Right atrium auricular region (tissue), 2 donors: ENCODE measurements at regions not wholly inside any gene's neighbourhood (a gene's known extent, or its start where the extent isn't known, plus 50 kb on each side); places are given as distances from the start of the nearest gene placed in this dataset.
"Not testable (repeated sequence)": the region's sequence is repeated elsewhere in the genome, so short reads cannot be mapped to it uniquely, and the experiment has no call there.

Experiments used
- DNase-seq: peaks from one replicate; pipeline ENCODE4 v3.0.0-alpha.2; 2019; ENCODE audit warnings: low spot score
- H3K27ac ChIP-seq, 2 donors: fragments of 200-600 bp; sonication (generic); 1 replicate in 1 of 2; 2 replicates in 1 of 2; pipeline ENCODE4 v1.5.1; 2016 to 2019
- H3K27me3 ChIP-seq, 2 donors: fragments of 200-600 bp; sonication (generic); one replicate each; pipeline versions ENCODE4 v1.5.1 to v1.6.0; 2017 to 2019
- H3K36me3 ChIP-seq: fragments of 200-600 bp; sonication (generic); one replicate; pipeline ENCODE4 v1.5.1; 2016
- H3K4me1 ChIP-seq, 2 donors: fragments of 200-600 bp; sonication (generic); one replicate each; pipeline versions ENCODE4 v1.5.1 to v1.6.0; 2017 to 2019
- H3K4me3 ChIP-seq, 2 donors: fragments of 200-600 bp; sonication (generic); 1 replicate in 1 of 2; 2 replicates in 1 of 2; pipeline ENCODE4 v1.5.1; 2017 to 2019; ENCODE audit warnings: mild to moderate bottlenecking in 1 of 2, moderate library complexity in 1 of 2
- H3K9me3 ChIP-seq, 2 donors: fragments of 200-600 bp; sonication (generic); one replicate each; pipeline ENCODE4 v1.5.1; 2019
- TF ChIP-seq, protein P1 (sequence below), 2 donors: fragments of 200-600 bp; sonication (generic); IDR thresholded peaks; one replicate each; pipeline ENCODE4 v1.5.1; 2019; ENCODE audit warnings: antibody characterized with exemption in 2 of 2

- no peaks in the 10 kb centered on the region for H3K36me3 ChIP-seq
- H3K4me3 ChIP-seq, result no peak overlapping the region
- DNase-seq, result no peak
- no peak overlapping the region for H3K27ac ChIP-seq
- no peaks in the 10 kb centered on the region for H3K4me1 ChIP-seq
- TF ChIP-seq, protein P1, sequence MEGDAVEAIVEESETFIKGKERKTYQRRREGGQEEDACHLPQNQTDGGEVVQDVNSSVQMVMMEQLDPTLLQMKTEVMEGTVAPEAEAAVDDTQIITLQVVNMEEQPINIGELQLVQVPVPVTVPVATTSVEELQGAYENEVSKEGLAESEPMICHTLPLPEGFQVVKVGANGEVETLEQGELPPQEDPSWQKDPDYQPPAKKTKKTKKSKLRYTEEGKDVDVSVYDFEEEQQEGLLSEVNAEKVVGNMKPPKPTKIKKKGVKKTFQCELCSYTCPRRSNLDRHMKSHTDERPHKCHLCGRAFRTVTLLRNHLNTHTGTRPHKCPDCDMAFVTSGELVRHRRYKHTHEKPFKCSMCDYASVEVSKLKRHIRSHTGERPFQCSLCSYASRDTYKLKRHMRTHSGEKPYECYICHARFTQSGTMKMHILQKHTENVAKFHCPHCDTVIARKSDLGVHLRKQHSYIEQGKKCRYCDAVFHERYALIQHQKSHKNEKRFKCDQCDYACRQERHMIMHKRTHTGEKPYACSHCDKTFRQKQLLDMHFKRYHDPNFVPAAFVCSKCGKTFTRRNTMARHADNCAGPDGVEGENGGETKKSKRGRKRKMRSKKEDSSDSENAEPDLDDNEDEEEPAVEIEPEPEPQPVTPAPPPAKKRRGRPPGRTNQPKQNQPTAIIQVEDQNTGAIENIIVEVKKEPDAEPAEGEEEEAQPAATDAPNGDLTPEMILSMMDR (IDR thresholded peaks at IDR 0.05), result no peak
- peaks cover 0 to 23% of the 10 kb centered on the region in 2 donors for H3K9me3 ChIP-seq
- H3K27me3 ChIP-seq, result no peaks in the 10 kb centered on the region
These were observed 466.1 kb upstream of the GRID2 start for GRCh38 chr4:91837608-91838029.

- peaks cover 0 to 16% of the 10 kb centered on the region in 2 donors for H3K9me3 ChIP-seq
- no peaks in the 10 kb centered on the region for H3K36me3 ChIP-seq
- no peak overlapping the region for H3K27ac ChIP-seq
- H3K4me3 ChIP-seq, result no peak overlapping the region
- no peaks in the 10 kb centered on the region for H3K27me3 ChIP-seq
- TF ChIP-seq, protein P1 (IDR thresholded peaks at IDR 0.05), result no peak
- no peaks in the 10 kb centered on the region for H3K4me1 ChIP-seq
- DNase-seq, result no peak
These were observed 465.4 kb upstream of the GRID2 start for GRCh38 chr4:91838181-91838861.

GRCh38 chr4:91840359-91840758 lies 463.4 kb upstream of the GRID2 start:
- DNase-seq, result no peak
- H3K36me3 ChIP-seq, result no peaks in the 10 kb centered on the region
- TF ChIP-seq, protein P1 (IDR thresholded peaks at IDR 0.05), result no peak

GRCh38 chr4:91846233-91846632 lies 457.5 kb upstream of the GRID2 start:
- no peak overlapping the region for H3K27ac ChIP-seq
- H3K4me3 ChIP-seq, result no peak overlapping the region
- no peaks in the 10 kb centered on the region for H3K4me1 ChIP-seq
- no peaks in the 10 kb centered on the region for H3K9me3 ChIP-seq
- no peak for DNase-seq
- no peaks in the 10 kb centered on the region for H3K36me3 ChIP-seq
- TF ChIP-seq, protein P1 (IDR thresholded peaks at IDR 0.05), result no peak
- no peaks in the 10 kb centered on the region for H3K27me3 ChIP-seq

More at GRCh38 chr4:91840359-91840758, 463.4 kb upstream of the GRID2 start:
- no peaks in the 10 kb centered on the region for H3K27me3 ChIP-seq
- H3K9me3 ChIP-seq, result no peaks in the 10 kb centered on the region
- H3K4me1 ChIP-seq, result no peaks in the 10 kb centered on the region
- no peak overlapping the region for H3K27ac ChIP-seq
- no peak overlapping the region for H3K4me3 ChIP-seq

DNA sequence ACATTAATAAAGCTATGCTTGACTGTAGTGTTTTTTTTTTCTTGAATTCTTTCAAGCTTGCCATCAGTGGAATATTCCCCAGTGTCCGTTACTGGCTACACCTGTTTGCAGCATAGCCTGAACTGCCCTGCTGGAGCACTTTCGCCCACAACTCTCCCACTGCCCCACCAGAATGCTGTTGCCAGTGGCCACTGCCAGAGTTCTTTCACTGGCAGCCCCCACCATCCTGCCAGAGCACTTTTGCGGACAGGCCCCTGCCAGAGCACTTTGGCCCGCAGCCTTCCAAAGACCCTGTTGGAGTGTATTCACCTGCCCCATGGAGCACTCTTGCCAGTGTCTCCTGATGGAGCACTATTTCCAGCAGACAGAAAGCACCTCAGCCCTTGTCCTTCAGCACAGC lies 452.3 kb upstream of the GRID2 start:
- Histone ChIP-seq H3K9me3 (no peaks in the 10 kb centered on the region), H3K27me3 (no peaks in the 10 kb centered on the region), H3K4me3 (no peak overlapping the region), H3K4me1 (no peaks in the 10 kb centered on the region), H3K27ac (no peak overlapping the region), H3K36me3 (no peaks in the 10 kb centered on the region)
- TF ChIP-seq, protein P1 (IDR thresholded peaks at IDR 0.05), result no peak
- no peak for DNase-seq

- no peaks in the 10 kb centered on the region for H3K36me3 ChIP-seq
- no peaks in the 10 kb centered on the region for H3K4me1 ChIP-seq
- DNase-seq, result no peak
- H3K27me3 ChIP-seq, result no peaks in the 10 kb centered on the region
- no peak overlapping the region for H3K27ac ChIP-seq
- H3K9me3 ChIP-seq, result no peaks in the 10 kb centered on the region
- TF ChIP-seq, protein P1 (IDR thresholded peaks at IDR 0.05), result no peak
- no peak overlapping the region for H3K4me3 ChIP-seq
These were observed 415.8 kb upstream of the GRID2 start for GRCh38 chr4:91887926-91888325.

- H3K4me1 ChIP-seq, H3K36me3 ChIP-seq, H3K27ac ChIP-seq, H3K4me3 ChIP-seq, H3K9me3 ChIP-seq, H3K27me3 ChIP-seq, DNase-seq: not testable (repeated sequence)
These were observed 412.5 kb upstream of the GRID2 start for GRCh38 chr4:91891217-91891616.
